ENCODE measurements at regions not wholly inside any gene's neighbourhood (a gene's known extent, or its start where the extent isn't known, plus 50 kb on each side); places are given as distances from the start of the nearest gene placed in this dataset.

DNA sequence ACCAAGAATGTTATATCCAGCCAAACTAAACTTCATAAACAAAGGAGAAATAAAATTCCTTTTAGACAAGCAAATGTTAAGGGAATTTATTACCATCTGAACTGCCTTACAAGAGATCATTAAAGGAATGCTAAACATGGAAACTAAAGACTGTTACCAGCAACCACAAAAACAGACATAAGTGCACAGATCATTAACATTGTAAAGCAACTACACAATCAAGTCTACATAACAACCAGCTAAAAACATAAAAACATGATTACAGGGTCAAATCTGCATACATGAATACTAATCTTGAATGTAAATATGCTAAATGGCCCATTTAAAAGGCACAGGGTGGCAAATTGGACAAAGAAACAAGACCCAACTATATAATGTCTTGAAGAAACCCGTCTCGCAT, 211.0 kb upstream of the PBX1 start:
- Histone ChIP-seq H3K27me3 (ENCODE audit: insufficient read depth) (no peaks in the 10 kb centered on the region), H3K36me3 (replicated peaks in 1 of 2; ENCODE audit: control insufficient read depth in 1 of 2, insufficient read depth in 2 of 2, low read length in 1 of 2) (no peaks in the 10 kb centered on the region), H2AFZ (ENCODE audit: low read depth) (no peak overlapping the region), H4K20me1 (ENCODE audit: insufficient read depth) (no peaks in the 10 kb centered on the region), H3K4me1 (ENCODE audit: control insufficient read depth in 1 of 2, insufficient read depth in 2 of 2, low read depth in 1 of 2, low read length in 1 of 2) (no peaks in the 10 kb centered on the region), H3K9ac (no peak overlapping the region), H3K4me2 (no peak overlapping the region), H3K4me3 (ENCODE audit: low read depth in 2 of 2, low read length in 1 of 2) (no peak overlapping the region), H3F3A (replicated peaks; ENCODE audit: insufficient read depth) (no peaks in the 10 kb centered on the region), H3K79me2 (ENCODE audit: insufficient read depth) (no peaks in the 10 kb centered on the region), H3K9me3 (no peaks in the 10 kb centered on the region), H3K9me2 (no peaks in the 10 kb centered on the region; the same call in 1 of the 2 replicates), H3K27ac (ENCODE audit: low read depth in 2 of 2, low read length in 1 of 2) (no peak overlapping the region)
- CTCF ChIA-PET: no interaction called here
- POLR2A ChIA-PET: no interaction called here
- no peak for DNase-seq
- 34% methylated on average over 2 of the region's 2 CpGs for WGBS (ENCODE audit: low lambda C conversion rate)
- TF ChIP-seq FOXM1 (IDR thresholded peaks at IDR 0.05; ENCODE audit: low read depth): no peak
- TF ChIP-seq, protein P1, sequence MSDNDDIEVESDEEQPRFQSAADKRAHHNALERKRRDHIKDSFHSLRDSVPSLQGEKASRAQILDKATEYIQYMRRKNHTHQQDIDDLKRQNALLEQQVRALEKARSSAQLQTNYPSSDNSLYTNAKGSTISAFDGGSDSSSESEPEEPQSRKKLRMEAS (IDR thresholded peaks at IDR 0.05; ENCODE audit: low read depth): no peak
- TF ChIP-seq RCOR1 (IDR thresholded peaks at IDR 0.05; ENCODE audit: low read length): no peak
- no peak for TF ChIP-seq EP300 (IDR thresholded peaks at IDR 0.05; ENCODE audit: borderline replicate concordance in 1 of 2, low read depth in 1 of 2, low read length in 1 of 2)
- no peak for TF ChIP-seq FOSL2 (IDR thresholded peaks at IDR 0.05; ENCODE audit: borderline replicate concordance, low read depth)
- no peak for TF ChIP-seq TEAD4 (IDR thresholded peaks at IDR 0.05; ENCODE audit: borderline replicate concordance, insufficient read depth)
- no peak for TF ChIP-seq YY1 (IDR thresholded peaks at IDR 0.05; ENCODE audit: low read depth)
- TF ChIP-seq GATA2 (CRISPR knock-in tag; IDR thresholded peaks at IDR 0.05): no peak

DNA sequence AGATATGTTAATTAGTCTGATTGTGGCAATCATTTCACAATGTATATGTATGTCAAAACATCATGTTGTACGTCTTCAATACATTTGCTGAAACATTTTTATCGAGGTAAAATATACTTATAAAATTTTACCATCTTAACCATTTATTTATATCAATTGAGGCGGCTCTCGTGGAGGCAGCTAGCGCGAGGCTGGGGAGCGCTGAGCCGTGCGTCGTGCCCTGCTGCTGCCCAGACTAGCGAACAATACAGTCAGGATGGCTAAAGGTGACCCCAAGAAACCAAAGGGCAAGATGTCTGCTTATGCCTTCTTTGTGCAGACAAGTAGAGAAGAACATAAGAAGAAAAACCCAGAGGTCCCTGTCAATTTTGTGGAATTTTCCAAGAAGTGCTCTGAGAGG, 202.5 kb upstream of the PBX1 start:
- Histone ChIP-seq H3K27me3 (ENCODE audit: insufficient read depth) (no peaks in the 10 kb centered on the region), H4K20me1 (ENCODE audit: insufficient read depth) (no peaks in the 10 kb centered on the region), H3K4me3 (ENCODE audit: low read depth in 2 of 2, low read length in 1 of 2) (no peak overlapping the region), H3K9me2 (no peaks in the 10 kb centered on the region), H3K4me2 (no peak overlapping the region), H3F3A (replicated peaks; ENCODE audit: insufficient read depth) (no peaks in the 10 kb centered on the region), H3K27ac (ENCODE audit: low read depth in 2 of 2, low read length in 1 of 2) (no peak overlapping the region), H2AFZ (ENCODE audit: low read depth) (no peak overlapping the region), H3K79me2 (ENCODE audit: insufficient read depth) (no peaks in the 10 kb centered on the region), H3K36me3 (replicated peaks in 1 of 2; ENCODE audit: control insufficient read depth in 1 of 2, insufficient read depth in 2 of 2, low read length in 1 of 2) (no peaks in the 10 kb centered on the region), H3K9me3 (no peaks in the 10 kb centered on the region), H3K4me1 (ENCODE audit: control insufficient read depth in 1 of 2, insufficient read depth in 2 of 2, low read depth in 1 of 2, low read length in 1 of 2) (no peaks in the 10 kb centered on the region), H3K9ac (no peak overlapping the region)
- no peak for DNase-seq
- 63% methylated on average over 11 of the region's 11 CpGs for WGBS (ENCODE audit: low lambda C conversion rate)
- ChIA-PET CTCF (no interaction called here), POLR2A (no interaction called here)
- no peak for TF ChIP-seq SIN3A (IDR thresholded peaks at IDR 0.05; ENCODE audit: borderline replicate concordance, low read depth, low read length)
- TF ChIP-seq, protein P2, sequence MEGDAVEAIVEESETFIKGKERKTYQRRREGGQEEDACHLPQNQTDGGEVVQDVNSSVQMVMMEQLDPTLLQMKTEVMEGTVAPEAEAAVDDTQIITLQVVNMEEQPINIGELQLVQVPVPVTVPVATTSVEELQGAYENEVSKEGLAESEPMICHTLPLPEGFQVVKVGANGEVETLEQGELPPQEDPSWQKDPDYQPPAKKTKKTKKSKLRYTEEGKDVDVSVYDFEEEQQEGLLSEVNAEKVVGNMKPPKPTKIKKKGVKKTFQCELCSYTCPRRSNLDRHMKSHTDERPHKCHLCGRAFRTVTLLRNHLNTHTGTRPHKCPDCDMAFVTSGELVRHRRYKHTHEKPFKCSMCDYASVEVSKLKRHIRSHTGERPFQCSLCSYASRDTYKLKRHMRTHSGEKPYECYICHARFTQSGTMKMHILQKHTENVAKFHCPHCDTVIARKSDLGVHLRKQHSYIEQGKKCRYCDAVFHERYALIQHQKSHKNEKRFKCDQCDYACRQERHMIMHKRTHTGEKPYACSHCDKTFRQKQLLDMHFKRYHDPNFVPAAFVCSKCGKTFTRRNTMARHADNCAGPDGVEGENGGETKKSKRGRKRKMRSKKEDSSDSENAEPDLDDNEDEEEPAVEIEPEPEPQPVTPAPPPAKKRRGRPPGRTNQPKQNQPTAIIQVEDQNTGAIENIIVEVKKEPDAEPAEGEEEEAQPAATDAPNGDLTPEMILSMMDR (IDR thresholded peaks at IDR 0.05): no peak
- TF ChIP-seq, protein P1 (IDR thresholded peaks at IDR 0.05; ENCODE audit: low read depth): no peak
- TF ChIP-seq SMC3 (IDR thresholded peaks at IDR 0.05; ENCODE audit: low read depth, low read length): no peak
- TF ChIP-seq, protein P3, sequence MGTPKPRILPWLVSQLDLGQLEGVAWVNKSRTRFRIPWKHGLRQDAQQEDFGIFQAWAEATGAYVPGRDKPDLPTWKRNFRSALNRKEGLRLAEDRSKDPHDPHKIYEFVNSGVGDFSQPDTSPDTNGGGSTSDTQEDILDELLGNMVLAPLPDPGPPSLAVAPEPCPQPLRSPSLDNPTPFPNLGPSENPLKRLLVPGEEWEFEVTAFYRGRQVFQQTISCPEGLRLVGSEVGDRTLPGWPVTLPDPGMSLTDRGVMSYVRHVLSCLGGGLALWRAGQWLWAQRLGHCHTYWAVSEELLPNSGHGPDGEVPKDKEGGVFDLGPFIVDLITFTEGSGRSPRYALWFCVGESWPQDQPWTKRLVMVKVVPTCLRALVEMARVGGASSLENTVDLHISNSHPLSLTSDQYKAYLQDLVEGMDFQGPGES (IDR thresholded peaks at IDR 0.05; ENCODE audit: low read depth, low read length): no peak
- TF ChIP-seq EZH2phosphoT487 (IDR thresholded peaks at IDR 0.05; ENCODE audit: borderline replicate concordance, low read depth): no peak
- no peak for TF ChIP-seq ELF1 (IDR thresholded peaks at IDR 0.05)
- TF ChIP-seq TAF1 (IDR thresholded peaks at IDR 0.05; ENCODE audit: borderline replicate concordance, low read depth, low read length): no peak

Measured in SK-N-SH (cell line).